NCI-H2029 (cell line): ENCODE measurements at regions not wholly inside any gene's neighbourhood (a gene's known extent, or its start where the extent isn't known, plus 50 kb on each side); places are given as distances from the start of the nearest gene placed in this dataset.

Experiments
- DNase-seq: peaks from one replicate; lab custom pipeline; 2025; lab: John Stamatoyannopoulos, UW

DNA sequence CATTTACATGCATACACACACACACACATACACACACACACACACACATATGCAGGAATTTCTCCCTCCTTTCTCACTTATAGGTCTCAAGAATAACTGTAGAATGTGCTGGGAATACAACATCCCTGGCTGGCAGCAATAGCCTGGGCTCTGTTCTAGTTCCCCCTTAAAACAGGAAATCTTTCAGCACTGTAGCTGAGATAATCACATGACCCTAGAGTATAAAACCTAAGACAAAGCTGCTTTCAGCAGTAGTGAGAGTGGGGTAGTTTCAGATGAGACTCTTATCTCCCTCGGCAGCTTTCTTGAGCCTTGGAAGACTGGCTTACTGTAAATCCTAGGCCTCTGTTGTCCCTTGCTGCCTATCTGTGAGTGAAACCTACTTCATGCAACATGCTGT, 137.4 kb upstream of the AKR1E2 start:
- no peak for DNase-seq

DNA sequence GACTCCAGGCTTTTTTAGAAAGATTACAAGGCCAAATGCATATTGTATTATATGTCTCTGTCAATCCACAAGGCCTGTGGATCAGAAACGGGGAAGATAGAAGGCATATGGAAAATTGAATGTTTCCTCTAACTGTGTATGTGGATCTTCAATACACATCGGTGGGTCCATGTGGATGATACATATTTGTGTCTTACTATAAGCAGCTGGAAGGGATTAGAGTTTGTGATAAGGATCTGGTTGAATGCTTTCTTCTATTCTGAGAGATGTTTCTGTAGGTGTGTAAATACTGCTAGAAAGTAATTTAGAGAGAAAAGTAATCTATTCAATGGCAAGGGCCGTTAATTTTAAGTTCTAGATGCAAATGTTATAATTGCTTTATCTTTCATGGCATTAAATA, 137.8 kb upstream of the AKR1E2 start:
- DNase-seq, result no peak

DNA sequence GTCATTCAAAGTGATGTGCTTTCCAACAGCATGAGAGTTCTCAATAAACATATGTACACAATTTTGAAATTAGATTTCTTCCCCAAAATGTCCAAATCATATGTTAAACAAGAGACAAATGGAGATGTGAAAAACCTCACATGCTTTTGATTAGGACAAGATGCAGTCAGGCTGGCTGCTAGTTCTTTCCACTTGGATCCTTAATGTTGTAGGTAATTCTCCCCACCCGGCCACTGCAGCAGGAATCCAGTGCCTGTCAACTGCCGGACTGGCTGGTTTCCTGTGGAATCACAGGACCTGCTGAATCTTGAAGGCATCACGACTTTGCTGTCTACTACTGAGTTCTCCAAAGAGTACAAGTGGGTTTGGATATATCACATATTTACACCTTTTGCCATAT, 138.6 kb upstream of the AKR1E2 start:
- no peak for DNase-seq

DNA sequence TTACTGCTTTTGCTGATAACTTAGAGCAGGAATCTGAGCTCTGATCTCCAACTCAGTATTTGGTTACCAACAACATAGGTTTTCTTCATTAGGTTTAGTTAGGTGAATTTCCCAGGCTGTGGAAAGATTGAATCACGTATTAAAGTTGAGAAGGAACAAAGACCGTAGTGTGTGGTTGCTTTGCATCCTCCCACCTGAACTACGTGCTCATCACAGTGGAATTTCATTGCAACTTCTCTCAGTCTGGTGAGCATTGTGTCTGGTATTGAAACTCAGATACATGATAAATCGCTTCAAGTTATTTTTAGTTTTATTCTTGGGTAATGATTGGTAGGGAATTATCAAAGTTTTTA, 139.4 kb upstream of the AKR1E2 start:
- no peak for DNase-seq

DNA sequence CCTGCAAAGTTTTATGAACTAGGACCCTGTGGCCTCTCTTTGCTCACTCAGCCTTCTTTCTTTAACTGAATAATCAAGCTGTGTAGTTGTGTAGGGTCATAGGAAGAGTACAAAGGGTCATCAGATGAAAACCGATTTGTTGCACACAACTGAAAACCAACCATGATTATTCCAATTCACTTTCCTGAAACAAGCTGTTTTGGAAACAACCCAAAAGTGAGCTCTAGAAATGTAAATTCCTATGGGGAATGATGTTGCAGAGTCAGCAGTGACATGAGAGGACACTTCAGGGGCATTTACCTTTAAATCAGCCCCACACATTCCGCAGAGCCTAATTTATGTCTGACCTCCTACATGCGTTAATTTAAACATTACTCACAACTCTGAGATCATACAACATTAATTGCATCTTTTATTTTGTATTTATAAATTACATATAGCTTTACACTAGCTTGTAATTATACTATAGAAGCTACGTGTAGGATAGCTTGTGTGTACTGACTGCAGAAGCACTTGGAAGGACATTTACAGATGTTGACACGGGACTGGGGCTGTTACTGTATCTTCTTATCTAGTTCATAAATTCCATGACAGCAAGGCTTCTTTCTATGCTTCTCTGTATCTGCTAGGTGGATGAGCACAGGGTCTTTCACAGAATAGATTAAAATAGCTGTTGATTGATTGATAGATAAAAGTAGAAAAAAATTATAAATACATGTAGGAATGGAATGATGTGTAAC, 139.9 kb upstream of the AKR1E2 start:
- DNase-seq, result no peak

DNA sequence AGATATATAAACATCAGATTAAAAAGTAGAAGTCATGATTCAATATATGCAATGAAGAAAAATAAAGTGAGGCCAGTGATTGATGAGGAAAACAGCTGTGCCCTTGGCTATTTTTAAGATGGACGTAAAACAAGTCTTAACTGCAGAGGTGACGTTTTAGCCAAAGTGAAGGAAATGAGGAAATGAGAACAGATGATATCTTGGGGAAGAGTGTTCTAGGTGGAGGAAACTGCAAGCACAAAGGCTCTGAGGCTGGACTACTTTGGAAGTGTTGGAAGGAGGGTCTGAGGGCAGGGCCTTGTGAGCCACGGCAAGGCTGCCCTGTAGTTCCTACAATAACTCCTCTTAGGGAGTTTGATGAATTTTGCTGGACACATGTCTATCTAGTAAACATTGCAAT, 140.5 kb upstream of the AKR1E2 start:
- no peak for DNase-seq

DNA sequence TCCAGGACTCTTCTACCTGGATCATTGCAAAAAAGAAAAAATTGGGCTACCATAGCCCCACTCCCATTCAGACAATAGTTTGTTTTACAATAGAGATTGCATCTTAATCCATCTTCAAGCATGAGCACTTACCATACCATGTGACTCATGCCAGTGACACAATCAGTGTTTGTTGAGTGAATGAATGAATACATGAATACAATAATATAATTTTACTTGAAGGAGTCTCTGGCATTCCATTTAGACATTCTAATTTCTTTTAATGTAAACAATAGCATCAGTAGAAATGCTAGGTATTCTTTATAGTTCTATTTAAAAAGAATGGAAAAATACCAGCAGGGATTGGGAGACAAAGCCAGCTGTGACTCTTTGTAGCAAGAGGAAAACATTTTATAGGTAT, 141.6 kb upstream of the AKR1E2 start:
- DNase-seq, result no peak

DNA sequence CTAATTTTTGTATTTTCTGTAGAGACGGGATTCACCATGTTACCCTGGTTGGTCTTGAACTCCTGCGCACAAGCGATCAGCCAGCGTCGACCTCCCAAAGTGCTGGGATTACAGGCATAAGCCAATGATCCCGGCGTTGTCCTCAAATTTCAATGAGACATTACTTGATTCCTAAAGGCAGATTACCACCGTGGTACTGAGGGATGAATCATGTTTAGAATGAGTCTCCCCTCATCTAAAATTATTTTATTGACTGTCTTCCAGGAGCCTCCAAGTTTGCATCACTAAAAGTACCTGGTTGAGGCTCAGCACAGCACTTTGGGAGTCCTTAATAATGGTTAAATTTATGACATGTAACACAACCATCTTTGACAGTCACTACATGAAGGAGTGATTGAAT, 142.2 kb upstream of the AKR1E2 start:
- no peak for DNase-seq

DNA sequence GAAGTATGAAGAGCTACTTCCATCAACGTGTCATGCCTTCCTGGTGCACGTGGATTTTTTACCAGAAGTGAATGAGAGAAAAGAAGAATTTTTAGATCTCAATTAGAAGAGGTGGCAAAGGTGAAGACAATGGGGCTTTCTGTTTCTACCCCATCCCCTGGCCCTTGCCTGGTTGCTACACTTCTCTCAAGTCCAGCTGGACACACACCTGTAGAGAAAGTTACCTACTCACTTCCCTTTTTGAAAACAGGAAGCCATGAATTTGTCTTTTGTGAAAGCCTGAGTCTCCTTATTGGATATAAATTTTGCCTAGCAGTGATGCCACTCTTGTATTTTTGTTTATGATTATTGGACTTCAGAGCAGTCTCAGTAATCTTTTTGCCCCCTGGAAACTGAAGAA, 142.9 kb upstream of the AKR1E2 start:
- DNase-seq, result no peak

DNA sequence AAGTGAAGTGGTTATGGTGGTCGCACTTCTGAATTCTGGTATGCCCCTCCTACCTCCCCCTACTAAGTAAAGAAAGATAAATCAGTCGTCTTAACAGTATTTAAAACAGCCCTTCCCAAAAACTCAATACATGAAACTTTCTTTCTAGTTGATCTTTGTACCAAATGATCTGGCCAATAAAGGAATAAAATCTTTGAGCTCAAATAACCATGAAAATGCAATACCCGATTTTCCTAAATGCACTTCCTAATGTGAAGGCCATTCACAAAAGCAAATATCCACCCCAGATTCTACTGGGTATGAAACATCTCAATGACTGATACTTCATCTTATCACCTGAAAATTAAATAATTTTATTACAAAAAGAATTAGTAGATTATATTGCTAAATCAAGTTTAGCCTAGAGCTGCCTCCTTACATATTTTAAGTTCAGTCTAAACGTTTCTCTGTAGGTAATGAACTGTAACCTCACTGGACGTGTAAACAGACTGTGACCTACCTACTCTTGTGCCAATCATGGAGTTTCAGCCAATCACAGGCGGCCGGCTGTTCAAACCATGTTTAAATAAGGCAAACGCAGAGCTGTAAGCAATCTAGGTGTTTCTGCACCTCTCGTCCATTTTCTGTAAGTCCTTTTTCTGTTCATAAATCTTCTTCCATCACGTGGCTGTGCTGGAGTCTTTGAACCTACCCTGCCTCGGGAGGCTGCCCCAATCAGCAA, 146.9 kb upstream of the AKR1E2 start:
- DNase-seq, result no peak

DNA sequence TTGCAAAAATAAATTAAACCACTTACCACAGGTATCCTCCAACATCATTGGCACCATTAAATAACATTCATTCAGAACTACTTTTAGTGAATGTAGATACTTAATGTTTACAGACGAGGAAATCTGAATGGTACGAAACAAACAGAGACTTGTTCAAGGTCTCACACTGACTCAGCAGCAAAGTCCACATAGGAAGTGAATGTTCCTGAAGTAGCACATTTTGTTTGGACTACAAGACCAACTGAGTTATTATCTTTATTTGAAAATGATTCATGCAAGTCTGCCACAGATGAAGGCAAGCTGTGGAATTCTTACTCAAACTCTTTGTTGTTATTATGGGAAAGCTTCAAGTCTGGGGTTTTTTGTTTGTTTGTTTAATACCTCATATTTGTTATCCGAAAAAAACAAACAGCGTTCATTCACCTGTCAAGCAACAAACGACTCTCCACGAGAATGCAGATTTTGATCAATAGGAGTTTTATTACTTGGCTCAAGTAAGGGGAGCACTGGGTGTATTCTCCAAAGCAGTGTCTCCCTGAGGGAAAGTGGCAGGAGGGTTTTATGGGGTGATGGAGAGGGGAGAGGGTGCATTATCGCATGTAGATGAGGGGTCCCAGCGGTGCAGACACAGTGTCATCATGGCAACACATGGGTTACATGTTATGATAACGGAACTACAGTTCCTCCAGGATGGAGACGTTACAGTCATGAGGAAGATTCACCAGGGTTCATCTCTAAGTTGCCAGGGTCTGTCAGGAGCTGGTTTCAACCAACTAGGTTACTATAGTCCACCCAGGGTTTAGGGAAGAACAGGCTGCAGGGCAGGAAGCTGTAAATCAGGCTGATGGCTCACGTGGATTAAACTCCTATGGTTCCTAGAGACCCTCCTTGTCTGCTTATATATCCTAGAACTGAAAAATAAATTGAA, 147.7 kb upstream of the AKR1E2 start:
- no peak for DNase-seq

DNA sequence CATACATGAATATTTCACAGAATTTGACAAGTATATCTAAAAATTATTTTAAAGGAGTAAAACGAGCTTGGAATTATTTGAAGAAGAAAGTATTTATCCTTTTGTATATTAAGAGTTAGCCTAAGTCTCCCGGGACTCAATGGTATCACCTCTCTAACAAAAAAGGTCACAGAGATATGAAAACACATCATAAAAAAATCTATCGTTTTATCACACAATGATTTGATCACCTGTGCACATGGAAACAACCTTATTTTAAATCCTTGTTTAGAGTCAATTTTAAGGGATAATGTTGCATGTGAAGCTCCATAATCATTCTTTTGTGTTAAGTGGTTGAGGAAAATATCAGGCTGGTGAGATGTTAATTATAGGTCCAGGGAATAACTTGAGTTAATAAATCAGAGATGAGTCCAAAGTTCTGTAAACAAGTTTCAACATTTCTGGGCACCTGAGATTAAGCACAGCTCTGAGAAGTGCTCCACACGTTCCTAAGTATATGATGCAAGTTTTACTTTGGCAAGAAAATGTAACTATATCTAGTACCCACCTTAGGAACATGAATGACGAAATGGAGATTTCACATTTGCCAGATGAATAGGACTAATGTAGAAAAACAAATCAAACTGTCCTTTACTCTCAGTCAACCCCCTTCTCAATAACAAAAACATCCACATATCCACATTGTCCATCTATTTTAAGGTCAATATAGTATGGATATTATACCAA, 148.5 kb upstream of the AKR1E2 start:
- DNase-seq, result no peak

DNA sequence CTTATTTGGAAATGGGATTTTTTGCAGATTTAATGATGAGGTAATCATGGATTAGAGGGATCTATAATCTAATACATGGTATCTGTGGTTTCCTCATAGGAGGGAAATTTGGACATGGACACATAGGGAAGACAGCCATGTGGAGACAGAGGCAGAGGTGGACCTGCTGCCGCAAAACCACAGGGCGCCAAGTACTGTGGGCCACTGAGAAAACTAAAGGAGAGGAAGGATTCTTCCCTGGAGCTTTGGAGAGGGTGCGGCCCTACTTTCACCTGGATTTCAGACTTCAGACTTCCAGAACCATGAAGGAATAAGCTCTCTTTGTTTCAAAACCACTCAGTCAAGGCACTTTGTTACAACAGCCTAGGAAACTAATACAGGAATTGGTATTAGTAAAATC, 149.4 kb upstream of the AKR1E2 start:
- no peak for DNase-seq

DNA sequence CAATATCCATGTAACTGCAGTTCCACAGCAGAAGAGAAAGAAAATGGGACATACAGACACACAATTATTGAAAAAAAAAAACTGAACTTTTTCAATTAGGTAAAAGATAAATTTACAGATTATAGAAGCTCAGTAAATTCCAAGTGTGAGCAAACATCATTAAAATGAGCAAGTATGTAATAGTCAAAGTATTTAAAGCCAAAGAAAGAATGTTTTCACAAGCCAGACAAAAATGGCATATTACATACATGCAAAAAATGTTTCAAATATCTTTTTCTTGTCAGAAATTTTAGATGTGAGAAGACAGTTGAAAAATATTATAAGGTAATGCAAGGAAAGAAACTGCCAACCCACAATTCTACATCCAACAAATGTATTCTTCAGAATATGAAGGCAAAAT, 150.2 kb upstream of the AKR1E2 start:
- DNase-seq, result no peak

DNA sequence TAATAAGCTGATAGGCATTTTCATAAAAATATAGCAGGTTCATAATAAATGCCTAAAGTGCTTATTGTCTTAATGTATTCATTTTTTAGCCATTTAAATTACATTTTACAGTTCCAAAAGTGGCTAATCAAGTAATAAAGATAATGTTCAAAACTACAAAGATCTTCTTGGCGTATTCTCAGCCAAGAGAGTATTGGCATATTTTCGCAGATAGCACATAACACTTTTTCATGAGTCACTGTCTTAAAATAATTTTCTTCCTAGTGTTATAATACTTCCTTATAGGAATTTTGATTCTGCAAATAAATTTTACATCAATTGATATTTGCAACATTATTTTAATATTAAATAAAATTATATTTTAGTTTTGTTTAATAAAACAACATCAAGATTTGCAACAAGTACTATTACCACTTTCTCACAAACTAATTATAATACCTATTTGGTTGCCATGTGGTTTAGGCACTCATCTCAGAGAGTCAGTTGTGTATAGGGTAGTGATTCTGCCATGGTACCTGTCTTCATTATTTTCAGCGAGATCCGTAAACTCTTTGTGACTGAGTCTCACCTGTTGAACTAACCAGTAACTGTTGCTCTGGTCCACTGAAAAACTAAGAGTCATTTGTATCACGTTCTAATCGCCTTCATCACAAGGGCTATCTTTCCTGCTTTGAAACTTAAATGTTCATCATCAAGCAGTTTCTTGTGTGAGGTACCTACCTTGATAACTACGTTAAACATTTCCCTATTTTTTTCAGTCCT, 152.5 kb upstream of the AKR1E2 start:
- DNase-seq, result no peak

DNA sequence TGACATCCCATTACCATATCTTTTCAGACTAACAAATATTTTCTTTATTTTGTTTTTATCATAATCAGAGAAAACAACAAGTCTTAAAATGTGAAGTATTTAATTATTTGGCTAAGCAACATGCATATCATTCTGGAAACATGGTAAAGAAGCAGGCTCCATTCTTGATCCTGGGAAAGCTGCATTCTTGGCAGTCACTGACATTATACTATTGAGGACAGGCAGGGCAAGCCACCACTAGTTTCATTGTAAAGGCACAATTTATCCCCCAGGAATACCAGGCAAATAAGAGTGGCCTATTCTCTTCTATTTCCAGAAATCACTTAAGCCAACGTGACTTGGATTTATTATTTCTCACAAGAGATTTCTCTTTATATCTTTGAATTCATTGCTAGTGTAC, 153.8 kb upstream of the AKR1E2 start:
- DNase-seq, result no peak

DNA sequence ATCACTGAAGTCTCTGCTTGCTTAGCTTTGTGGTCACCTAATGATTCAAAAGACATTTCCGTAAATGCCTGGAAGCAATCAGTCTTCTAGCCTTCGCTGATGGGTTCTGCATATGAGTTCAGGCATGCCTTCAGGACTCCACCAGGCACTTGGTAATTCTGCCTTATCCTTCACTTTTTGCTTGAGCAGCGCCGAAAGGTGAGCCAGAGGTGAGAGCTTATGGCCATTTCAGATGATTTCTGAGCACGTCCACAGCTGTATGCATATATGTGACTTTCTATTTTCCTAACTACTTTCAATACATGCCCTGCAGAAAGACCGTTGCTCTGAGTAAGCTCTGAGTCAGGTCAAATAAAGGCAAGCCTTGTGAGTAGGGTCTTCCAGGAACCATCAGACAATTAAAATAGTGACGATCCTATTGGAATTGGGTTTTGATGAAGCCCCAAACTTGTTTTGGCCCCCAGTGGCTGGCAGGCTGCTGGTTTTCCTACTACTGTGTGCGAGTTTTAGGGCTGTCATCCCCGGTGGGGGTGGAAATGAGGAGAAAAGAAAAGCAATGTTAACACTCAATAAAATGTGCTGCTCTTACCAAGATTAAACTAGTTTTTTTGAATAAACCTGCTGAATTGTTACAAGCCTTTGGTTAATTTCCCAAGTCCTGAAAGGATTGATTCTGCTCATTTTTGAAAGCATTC, 154.4 kb upstream of the AKR1E2 start:
- no peak for DNase-seq

DNA sequence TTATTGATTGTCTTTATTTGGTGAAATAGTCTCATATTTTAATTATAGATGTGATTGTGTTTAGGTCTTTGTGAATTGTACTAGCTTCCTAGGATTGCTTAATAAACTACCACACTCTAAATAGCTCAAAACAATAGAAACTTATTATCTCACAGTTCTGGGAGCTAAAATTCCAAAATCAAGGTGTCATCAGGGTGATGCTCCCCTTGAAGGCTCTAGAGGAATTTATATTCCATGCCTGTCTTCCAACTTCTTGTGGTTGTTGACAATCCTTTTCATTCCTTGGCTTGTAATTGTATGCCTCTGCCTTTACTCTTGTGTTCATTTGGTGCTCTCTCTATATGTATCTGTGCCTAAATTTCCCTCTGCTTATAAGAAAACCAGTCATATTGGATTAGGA, 155.3 kb upstream of the AKR1E2 start:
- no peak for DNase-seq

DNA sequence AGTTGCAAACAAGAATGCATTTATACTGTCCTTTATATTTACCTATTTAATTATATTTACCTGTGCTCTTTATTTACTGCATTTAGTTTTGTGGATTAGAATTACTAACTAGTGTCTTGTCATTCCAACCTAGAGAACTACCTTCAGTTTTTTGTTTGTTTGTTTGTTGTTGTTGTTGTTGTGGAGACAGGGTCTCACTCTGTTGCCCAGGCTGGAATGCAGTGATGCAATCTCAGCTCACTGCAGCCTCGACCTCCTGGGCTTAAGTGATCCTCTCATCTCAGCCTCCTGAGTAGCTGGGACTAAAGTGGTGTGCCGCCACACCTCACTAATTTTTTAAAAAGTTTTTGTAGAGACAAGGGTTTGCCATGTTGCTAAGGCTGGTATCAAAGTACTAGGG, 156.4 kb upstream of the AKR1E2 start:
- no peak for DNase-seq

DNA sequence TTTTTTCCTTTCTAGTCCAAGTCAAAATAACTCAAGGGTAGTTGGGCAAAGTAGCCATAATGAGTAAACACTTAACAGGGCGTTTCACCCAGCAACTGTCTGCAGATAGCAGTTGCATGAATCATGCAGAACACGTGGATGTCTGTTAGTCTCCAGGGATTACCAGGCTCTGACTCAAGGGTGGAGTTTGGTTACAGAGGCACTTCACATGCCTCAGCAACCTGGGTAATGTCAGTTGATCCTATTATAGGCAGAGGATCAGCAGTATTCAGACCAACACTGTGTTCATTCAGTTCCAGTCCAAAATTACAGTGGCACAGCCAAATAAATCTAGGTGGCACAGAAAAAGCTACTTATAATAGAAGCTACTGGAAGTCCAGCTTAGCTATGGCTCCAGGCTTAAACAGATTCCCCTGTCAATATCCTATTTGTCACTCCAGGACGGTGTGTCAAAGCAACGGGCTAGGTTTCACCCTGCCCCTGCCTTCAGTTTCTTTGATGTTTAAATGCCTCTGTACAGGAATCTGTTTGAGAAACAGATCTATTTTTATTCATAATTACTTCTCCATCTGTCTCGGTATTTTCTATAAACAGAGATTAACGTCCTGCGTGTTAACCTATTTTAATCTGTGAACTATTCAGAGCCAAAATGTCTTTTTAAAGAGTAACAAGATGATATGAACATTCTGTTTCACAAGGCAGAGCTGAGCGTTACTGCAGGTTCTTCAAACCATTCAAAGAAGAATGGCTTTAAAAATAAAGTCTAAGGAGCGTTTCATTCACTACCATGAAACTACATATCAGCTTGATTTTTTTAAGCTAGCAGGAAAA, 162.6 kb upstream of the AKR1E2 start:
- DNase-seq, result peak; percentile 69
